Endodermal cell (in vitro differentiated cells): ENCODE measurements at regions not wholly inside any gene's neighbourhood (a gene's known extent, or its start where the extent isn't known, plus 50 kb on each side); places are given as distances from the start of the nearest gene placed in this dataset.
A peak's percentile ranks its signal among the peaks of the same experiment; 100 is the strongest.

Experiments used
- DNase-seq: peaks from one replicate; pipeline ENCODE4 v3.0.0-alpha.2; 2017
- H3K27ac ChIP-seq: 2 replicates; pipeline ENCODE4 v1.5.1; 2013; ENCODE audit warnings: mild to moderate bottlenecking, low read depth, low read length, moderate library complexity
- H3K27me3 ChIP-seq: 2 replicates; pipeline ENCODE4 v1.6.1; 2013; ENCODE audit warnings: mild to moderate bottlenecking, low read length, moderate library complexity; ENCODE audit not compliant: insufficient read depth, control insufficient read depth, poor library complexity, severe bottlenecking
- H3K36me3 ChIP-seq: 2 replicates; pipeline ENCODE4 v1.7.0; 2013; ENCODE audit warnings: mild to moderate bottlenecking, low read length, moderate library complexity; ENCODE audit not compliant: control insufficient read depth, insufficient read depth
- H3K4me1 ChIP-seq: one replicate; pipeline ENCODE4 v1.7.0; 2013; ENCODE audit warnings: low read length; ENCODE audit not compliant: control insufficient read depth, insufficient read depth
- H3K4me3 ChIP-seq: 2 replicates; pipeline ENCODE4 v1.5.1; 2013; ENCODE audit warnings: mild to moderate bottlenecking, low read length, moderate library complexity
- H3K9ac ChIP-seq: 2 replicates; pipeline ENCODE4 v1.6.1; 2013; ENCODE audit warnings: mild to moderate bottlenecking, low read length, moderate library complexity; ENCODE audit not compliant: poor library complexity, severe bottlenecking; ENCODE audit errors: extremely low read depth
- H3K9me3 ChIP-seq: 2 replicates; pipeline ENCODE4 v1.6.1; 2013; ENCODE audit warnings: mild to moderate bottlenecking, low read length, moderate library complexity; ENCODE audit not compliant: control insufficient read depth
- H3K27ac Mint-ChIP-seq: 2 replicates; pipeline ENCODE4 v1.8.0; 2020; ENCODE audit warnings: mixed read lengths
- H3K27me3 Mint-ChIP-seq: 2 replicates; pipeline ENCODE4 v1.8.0; 2021; ENCODE audit warnings: mild to moderate bottlenecking, mixed read lengths; ENCODE audit not compliant: insufficient read depth
- H3K36me3 Mint-ChIP-seq: 2 replicates; pipeline ENCODE4 v1.8.0; 2020; ENCODE audit warnings: low read depth, mixed read lengths
- H3K4me1 Mint-ChIP-seq: 2 replicates; pipeline ENCODE4 v1.8.0; 2020; ENCODE audit warnings: mixed read lengths
- H3K4me3 Mint-ChIP-seq: 2 replicates; pipeline ENCODE4 v1.8.0; 2020; ENCODE audit warnings: mild to moderate bottlenecking, moderate library complexity, mixed read lengths
- H3K9me3 Mint-ChIP-seq: 2 replicates; pipeline ENCODE4 v1.8.0; 2020; ENCODE audit warnings: mild to moderate bottlenecking, mixed read lengths
- WGBS, 2 experiments: methylation state at CpG; one replicate each; pipeline versions ENCODE4 v1.1.5 to v1.1.7; 2013; ENCODE audit warnings: missing lambda C conversion rate in 2 of 2, mixed read lengths in 1 of 2; ENCODE audit not compliant: insufficient coverage in 1 of 2, insufficient read length in 1 of 2; 5-methylcytosine and 5-hydroxymethylcytosine counted together
- TF ChIP-seq, protein P1 (sequence below): fragments of 200-600 bp; sonication (generic); conservative IDR thresholded peaks from 2 replicates; pipeline ENCODE4 v1.5.0; 2021; ENCODE audit warnings: antibody characterized with exemption, mild to moderate bottlenecking

DNA sequence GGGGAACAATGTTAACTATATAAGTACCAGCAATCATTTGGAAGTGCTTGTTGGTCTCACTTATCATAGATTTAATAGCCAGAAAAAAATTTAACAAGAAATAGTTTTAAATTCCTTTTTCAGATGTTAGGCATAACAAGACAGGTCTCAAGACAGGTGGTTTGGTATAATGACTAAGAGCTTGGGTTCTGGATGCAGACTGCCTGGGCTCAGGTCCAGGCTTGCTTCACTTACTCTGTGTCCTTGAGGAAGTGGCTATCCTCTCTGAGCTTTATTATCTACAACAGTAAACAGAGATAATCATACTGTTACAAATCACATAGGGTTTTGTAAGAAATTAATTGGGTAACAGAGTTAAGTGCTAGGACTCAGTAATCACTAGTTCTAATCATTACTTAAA is 338.0 kb upstream of the FLRT2 start:
- Mint-ChIP-seq H3K36me3 (no peaks in the 10 kb centered on the region), H3K27ac (no peak overlapping the region), H3K27me3 (no peaks in the 10 kb centered on the region), H3K9me3 (no peaks in the 10 kb centered on the region), H3K4me1 (no peaks in the 10 kb centered on the region), H3K4me3 (no peak overlapping the region)
- Histone ChIP-seq H3K9ac (no peak overlapping the region), H3K27ac (no peak overlapping the region), H3K9me3 (no peaks in the 10 kb centered on the region), H3K27me3 (no peaks in the 10 kb centered on the region), H3K36me3 (no peaks in the 10 kb centered on the region), H3K4me1 (peaks cover 3% of the 10 kb centered on the region), H3K4me3 (no peak overlapping the region)
- no peak for DNase-seq
- TF ChIP-seq, protein P1, sequence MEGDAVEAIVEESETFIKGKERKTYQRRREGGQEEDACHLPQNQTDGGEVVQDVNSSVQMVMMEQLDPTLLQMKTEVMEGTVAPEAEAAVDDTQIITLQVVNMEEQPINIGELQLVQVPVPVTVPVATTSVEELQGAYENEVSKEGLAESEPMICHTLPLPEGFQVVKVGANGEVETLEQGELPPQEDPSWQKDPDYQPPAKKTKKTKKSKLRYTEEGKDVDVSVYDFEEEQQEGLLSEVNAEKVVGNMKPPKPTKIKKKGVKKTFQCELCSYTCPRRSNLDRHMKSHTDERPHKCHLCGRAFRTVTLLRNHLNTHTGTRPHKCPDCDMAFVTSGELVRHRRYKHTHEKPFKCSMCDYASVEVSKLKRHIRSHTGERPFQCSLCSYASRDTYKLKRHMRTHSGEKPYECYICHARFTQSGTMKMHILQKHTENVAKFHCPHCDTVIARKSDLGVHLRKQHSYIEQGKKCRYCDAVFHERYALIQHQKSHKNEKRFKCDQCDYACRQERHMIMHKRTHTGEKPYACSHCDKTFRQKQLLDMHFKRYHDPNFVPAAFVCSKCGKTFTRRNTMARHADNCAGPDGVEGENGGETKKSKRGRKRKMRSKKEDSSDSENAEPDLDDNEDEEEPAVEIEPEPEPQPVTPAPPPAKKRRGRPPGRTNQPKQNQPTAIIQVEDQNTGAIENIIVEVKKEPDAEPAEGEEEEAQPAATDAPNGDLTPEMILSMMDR, result no peak

DNA sequence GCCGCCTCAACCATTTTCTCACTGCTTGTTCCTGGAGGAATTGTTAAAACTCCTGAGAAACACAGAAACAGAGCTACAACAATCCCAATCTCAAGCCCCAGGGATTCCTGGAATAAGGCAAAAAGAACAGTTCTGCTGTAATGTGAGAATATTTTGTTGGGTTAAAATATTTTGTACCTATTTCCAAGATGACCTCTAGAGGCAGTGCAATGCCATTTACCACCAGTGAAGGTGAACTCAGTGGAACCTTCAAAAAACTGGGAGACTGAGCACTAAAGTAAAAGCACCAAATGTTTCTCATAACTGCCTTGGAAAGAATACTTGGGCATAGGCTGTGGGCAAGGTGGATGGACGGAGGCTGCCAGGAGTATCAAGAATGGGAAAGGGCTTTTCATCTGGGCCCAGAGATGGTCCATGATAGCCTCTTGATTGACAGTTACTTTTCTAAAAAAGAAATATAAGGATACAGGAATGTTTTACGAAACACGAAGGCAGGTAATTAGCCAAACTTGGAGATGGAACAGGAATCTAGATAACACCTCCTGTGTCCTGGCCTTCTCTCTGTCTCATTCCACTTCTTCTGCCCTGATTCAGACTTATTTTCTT is 334.0 kb upstream of the FLRT2 start:
- no peak overlapping the region for H3K27ac ChIP-seq
- TF ChIP-seq, protein P1, result peak; percentile 79
- no peak overlapping the region for H3K9ac ChIP-seq
- H3K27me3 ChIP-seq, result no peaks in the 10 kb centered on the region
- H3K4me3 Mint-ChIP-seq, result no peak overlapping the region
- H3K9me3 ChIP-seq, result no peaks in the 10 kb centered on the region
- H3K36me3 Mint-ChIP-seq, result peaks cover 2% of the 10 kb centered on the region
- DNase-seq, result no peak
- H3K4me1 Mint-ChIP-seq, result no peaks in the 10 kb centered on the region
- no peaks in the 10 kb centered on the region for H3K36me3 ChIP-seq
- 86% methylated on average over 3 to 4 of the region's 4 CpGs for WGBS, 2 experiments
- no peak overlapping the region for H3K4me3 ChIP-seq
- H3K27me3 Mint-ChIP-seq, result no peaks in the 10 kb centered on the region
- H3K4me1 ChIP-seq, result no peaks in the 10 kb centered on the region
- H3K9me3 Mint-ChIP-seq, result peaks cover 3% of the 10 kb centered on the region
- no peak overlapping the region for H3K27ac Mint-ChIP-seq

DNA sequence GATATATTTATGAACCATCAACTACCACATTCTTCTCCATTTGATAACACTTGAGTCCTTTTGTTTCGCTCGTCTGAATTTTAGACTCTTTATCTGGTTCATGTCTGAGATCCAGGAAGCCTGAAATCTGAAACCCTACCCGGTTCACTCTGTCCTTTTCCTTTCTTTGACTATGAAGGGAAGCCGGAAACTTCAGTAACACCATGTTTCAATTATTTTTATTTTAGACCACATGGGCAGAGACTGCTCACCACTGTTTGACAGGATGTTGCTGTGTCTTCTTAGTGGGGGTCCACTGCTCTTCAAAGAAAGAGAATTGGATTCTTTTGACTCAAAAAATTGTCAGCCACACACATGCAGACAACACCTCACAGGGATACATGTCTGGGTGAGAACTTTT is 331.9 kb upstream of the FLRT2 start:
- H3K9me3 ChIP-seq, result no peaks in the 10 kb centered on the region
- peaks cover 2% of the 10 kb centered on the region for H3K4me1 Mint-ChIP-seq
- H3K27ac ChIP-seq, result no peak overlapping the region
- DNase-seq, result no peak
- no peaks in the 10 kb centered on the region for H3K27me3 ChIP-seq
- TF ChIP-seq, protein P1, result no peak
- H3K36me3 Mint-ChIP-seq, result peaks cover 2% of the 10 kb centered on the region
- WGBS, 2 experiments, result 79 to 89% methylated on average over 3 to 4 of the region's 4 CpGs
- H3K4me3 ChIP-seq, result no peak overlapping the region
- H3K27me3 Mint-ChIP-seq, result no peaks in the 10 kb centered on the region
- H3K4me3 Mint-ChIP-seq, result no peak overlapping the region
- H3K27ac Mint-ChIP-seq, result no peak overlapping the region
- no peak overlapping the region for H3K9ac ChIP-seq
- peaks cover 3% of the 10 kb centered on the region for H3K9me3 Mint-ChIP-seq
- H3K36me3 ChIP-seq, result no peaks in the 10 kb centered on the region
- H3K4me1 ChIP-seq, result no peaks in the 10 kb centered on the region
